CD4-positive, alpha-beta T cell treated with Interleukin-15 for 1 hour (primary cell): ENCODE measurements at regions not wholly inside any gene's neighbourhood (a gene's known extent, or its start where the extent isn't known, plus 50 kb on each side); places are given as distances from the start of the nearest gene placed in this dataset.

ENCODE experiments used
- DNase-seq: peaks from one replicate; pipeline ENCODE4 v3.0.0-alpha.2; 2020

- no peak for DNase-seq
Measured at GRCh38 chr3:31358473-31359070, 174.2 kb upstream of the STT3B start.

DNA sequence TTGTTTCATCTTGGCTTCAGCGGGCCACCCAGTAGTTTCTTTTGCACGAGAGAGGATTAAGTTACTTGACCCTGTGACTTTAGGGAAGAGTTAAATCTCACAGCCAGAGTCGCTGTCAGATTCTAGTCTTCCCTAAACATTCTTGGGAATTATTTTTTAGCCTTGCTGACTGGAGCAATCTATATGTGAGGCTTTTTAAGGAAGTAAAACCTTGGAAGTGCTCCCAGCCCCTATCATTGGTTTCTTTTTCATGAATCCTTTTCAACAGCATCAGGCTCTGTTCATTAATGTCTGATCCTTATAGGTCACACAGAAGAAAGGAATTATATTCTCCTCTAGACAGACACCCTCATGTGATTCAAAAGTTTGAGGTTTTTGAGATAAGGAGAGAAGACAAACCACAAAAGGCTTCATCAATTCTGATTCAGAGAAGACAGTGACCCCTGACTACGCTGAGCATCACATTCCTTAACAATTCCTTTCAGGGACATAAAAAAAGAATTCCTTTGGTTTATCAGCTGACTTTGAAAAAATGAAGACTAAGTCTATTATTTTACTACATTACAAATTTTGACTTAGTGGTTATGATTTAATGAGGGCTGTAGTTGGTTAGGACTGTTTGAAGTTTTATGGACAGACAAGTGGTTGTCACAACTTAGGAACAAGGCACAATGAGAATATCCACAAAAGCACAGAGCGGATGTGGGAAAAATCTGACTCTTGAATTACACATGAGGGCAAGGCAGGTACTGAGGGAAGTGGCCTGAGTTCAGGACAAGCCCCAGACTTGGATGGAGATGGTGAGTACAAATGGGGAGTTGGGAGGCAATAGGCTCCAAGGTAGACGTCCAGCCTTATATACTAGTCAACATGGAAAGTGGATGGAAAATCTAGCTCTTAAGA, 171.1 kb upstream of the STT3B start:
- DNase-seq: no peak

DNA sequence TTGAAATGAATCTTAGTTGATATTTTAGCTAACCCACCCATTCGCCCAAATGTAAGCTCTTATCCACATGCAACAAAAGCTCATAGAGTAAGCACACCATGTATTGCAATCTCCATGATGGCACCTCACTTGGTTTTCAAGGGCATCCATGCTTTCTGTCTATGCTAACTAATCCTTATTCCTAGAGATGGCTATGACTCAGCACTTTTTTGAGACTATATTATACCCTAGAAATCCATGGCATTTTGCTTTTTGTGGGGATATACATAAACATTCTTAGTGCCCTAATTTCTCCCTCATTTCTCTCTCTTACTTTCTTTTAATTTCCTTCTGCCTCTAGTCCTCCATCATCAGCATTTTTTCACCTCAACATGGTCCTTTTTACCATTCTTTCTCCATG, 168.5 kb upstream of the STT3B start:
- DNase-seq: no peak

GRCh38 chr3:31364711-31365110, 168.0 kb upstream of the STT3B start:
- no peak for DNase-seq

DNA sequence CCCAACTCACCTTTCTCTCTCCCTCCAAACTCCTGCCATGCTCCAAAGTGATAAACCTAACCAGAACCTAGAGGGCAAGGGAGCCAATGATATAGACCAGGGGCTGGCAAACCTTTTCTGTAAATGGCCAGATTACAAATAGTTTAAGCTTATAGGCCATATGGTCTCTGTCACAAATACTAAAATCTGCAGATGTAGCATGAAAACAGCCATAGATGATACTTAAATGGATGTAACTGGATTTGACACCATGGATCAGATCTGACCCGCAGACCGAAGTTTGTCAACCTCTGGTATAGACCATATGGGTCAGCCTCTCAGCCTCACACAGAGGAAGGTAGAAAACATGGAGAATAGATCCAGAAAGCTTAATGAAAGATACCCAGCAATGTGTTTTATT, 165.2 kb upstream of the STT3B start:
- no peak for DNase-seq

DNA sequence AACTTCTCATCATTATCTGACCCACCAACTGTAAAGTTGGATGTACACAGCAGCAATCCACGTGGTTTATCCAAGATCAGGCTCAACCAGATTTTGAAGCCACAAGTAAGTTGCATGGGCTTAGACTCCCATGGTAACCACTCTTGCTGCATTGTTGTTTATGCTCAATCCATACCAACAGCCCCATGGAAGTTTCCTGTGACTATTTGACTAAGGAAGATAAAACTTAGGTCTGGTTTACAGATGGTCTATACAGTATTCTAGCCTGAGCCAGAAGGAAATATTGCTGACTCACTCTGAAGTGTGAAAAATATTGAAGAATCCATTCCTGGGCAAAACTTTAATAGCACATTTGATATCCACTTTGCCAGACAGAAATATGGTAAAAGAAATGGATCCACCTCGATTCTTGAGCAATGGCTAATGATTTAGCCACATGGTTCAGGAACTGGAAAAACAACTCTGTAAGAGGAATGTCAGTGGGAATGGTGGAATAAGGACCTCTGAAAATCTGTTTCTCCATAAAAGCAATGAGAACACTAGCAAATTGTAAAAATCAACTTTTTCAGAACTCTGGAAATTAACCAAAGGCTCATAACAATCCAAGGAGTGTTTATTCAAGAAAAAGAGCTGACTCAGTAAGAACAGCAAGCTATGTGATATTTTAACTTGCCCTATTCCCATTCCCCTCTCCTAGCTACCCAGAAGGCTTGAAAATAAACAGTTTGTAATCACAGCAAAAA, 162.9 kb upstream of the STT3B start:
- DNase-seq: no peak

DNA sequence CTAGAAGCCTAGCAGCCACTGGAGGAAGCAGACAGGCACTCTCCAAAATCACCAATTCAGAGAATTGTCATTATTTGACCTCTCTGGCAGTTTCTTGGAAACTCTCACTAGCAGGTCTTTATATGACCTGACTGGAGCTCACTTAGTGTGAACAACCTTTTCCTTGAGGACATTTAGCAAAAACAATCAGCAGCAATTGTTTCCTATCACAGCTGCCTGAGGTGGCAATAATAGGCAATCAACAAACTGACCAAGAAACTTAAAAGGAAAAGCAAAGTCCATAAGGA, 162.4 kb upstream of the STT3B start:
- no peak for DNase-seq

DNA sequence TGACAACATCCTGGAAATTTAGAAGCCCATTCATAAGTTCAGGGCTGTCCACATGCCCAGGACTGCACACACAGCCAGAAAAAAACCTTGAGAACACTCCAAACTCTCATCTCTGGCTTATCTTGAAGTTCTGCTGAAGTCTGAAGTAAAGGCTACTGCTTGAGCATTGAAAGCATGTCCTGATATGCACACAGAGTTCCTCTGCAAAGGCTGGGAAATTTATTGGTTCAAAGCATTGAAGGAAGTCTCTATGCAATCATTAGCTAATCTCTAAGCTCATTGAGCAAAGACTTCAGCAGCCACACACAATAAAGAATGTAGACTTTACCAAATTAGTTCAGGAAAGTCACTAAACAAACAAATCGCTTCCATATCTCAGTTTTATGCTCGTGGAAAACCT, 162.0 kb upstream of the STT3B start:
- DNase-seq: no peak

DNA sequence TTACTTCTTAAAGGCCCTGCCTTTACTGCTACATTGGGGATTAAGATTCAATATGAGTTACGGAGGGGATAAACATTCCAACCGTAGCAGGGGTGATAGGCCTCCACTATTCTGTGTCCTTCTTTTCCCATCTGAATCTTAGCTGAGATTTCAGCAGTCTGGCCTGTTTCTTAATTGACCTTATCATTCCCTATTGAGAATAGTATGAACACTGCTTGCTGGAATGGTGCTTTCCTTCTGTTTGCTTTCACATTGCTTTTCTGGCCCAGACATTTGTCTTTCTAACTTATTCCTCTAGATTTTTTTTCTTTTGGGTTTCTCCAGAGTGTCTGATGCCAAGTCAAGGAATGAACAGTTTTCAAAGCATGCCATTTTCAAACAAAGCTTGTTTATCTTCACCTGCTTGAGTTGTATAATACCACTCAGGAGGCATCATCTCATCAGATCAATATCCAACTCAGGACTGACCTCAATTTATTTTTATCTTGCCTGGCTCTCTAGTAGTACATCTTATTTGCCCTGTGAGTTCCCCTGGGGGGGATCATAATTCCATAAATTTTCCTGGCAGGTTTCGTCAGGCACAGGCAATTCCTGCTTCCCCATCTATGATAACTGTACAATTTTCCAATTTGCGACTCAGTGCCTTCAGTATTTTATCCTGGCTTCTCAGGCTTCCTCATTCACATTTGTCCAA, 161.1 kb upstream of the STT3B start:
- DNase-seq: no peak

- no peak for DNase-seq
Measured at GRCh38 chr3:31373681-31374080, 159.0 kb upstream of the STT3B start.

DNA sequence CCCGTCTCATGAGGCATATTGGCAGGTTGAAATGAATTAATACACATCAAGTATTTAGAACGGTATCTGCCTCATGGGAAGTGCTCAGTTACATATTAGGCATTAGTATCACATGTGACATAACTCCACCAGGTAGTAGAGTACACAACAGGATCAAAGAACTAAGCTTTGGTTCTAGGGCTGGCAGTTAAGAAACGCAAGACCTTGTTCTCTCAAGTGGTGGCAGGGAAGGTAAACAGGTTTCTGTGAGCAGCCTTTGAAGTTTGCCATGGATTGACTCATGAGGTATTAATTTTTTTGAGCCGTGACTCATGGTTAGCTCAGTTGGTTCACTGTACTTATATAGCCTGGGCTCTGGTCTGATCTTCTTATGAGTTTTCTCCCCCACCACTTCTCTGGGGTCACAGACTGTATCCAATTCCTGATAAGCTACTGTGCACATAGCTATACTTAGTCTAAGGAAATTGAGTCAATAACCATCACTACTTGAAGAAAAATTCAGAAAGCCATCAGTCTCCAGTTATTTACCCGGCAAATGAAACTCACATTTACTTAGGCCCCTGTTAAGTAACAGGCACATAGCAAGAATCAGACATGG, 155.6 kb upstream of the STT3B start:
- DNase-seq: no peak

- DNase-seq: no peak
Measured at GRCh38 chr3:31378231-31378630, 154.5 kb upstream of the STT3B start.

- DNase-seq: no peak
Measured at GRCh38 chr3:31379598-31379997, 153.1 kb upstream of the STT3B start.

DNA sequence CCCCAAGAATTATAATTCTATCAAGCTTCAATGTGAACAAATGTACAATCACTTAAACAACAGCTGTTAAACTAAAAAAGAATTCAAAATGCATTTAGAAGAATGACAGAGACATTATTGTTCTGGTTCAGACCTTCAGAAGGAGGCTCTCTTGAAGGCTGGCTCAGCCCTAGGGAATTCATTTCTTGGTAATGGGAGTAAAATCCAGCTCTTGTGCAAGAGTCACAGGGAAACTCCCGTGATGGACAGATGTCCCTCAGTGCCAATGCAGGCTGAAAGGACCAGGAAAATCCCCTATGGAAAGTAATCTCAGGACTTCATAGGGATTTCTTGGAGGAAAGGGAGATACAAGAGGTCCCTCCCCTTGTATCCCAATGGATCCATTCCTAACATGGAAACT, 149.9 kb upstream of the STT3B start:
- no peak for DNase-seq

DNA sequence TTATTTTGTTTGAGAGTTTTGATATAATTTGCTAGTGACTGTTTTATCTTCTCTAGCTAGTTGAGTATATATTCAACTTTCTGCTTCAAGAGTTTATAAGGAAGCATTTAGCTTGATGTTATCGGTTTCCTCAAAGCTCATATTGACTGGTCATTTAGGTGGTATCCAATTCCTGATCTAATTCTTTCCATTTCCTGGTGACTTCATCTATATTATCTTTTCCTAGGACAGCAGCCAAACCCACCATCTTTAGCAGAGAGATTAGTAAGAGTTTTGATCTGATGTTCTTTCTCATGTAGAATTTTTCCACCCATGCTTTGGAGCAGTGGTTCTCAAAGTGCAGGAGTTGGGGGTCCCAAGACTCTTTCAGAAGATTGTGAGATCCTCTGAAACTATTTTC, 148.6 kb upstream of the STT3B start:
- no peak for DNase-seq

GRCh38 chr3:31389939-31390338, 142.8 kb upstream of the STT3B start:
- DNase-seq: no peak

DNA sequence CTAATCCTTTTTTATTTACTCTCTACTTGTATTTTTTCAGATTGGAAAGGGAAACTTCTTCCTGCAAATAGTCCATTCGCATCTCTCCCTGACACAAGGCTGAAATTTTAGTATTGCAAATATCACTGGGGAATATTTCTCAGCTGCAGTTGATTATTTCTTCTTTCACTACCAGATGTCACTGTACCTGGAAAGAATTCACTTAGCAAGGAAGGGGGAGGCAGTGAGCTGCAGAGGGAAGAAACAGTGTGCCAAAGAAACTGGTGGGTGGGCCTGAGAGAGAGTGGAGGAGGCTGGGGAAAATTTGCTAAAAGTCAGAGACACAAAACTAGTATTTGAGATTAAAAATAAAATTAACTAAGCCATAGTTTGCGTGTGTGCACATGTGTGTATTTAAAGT, 142.3 kb upstream of the STT3B start:
- no peak for DNase-seq

- no peak for DNase-seq
Measured at GRCh38 chr3:31391150-31391549, 141.6 kb upstream of the STT3B start.

DNA sequence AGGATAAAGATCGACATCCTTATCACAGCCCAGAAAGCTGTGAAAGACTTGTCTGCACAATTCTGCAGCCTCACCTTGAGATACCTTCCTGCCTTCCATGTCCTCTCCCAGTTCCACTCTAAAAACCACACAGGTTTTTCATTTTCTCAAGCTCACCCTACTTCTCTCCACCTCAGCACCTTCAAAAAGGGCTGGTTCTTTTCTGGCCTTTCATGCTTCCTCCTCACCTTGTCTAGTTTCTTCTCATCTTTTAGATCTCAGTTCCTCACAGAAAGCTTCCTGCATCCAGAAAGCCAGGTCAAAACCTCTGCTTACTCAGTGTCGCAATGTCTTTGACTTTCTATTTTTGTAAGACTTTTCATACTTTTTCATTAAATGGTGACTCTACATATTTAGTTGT, 140.2 kb upstream of the STT3B start:
- DNase-seq: no peak

DNA sequence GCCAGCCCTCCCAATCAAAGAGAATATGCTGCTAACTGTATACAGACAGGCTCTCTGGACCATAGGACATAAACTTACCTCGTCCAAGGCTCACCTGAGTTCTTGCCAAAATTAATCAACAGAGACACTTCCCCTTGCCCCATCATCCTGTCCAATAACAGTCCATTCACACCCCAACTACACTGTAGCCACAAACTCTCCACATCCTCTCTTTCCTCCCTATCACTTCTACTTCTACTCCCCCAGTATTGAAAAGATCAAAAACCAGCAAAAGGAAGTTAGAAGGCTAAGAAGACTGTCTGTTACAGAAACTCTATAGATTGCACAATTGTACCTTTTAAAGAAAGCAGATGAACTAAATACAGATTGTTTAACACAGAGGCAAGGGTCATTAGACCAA, 133.5 kb upstream of the STT3B start:
- no peak for DNase-seq

GRCh38 chr3:31402117-31402516, 130.6 kb upstream of the STT3B start:
- DNase-seq: no peak

DNA sequence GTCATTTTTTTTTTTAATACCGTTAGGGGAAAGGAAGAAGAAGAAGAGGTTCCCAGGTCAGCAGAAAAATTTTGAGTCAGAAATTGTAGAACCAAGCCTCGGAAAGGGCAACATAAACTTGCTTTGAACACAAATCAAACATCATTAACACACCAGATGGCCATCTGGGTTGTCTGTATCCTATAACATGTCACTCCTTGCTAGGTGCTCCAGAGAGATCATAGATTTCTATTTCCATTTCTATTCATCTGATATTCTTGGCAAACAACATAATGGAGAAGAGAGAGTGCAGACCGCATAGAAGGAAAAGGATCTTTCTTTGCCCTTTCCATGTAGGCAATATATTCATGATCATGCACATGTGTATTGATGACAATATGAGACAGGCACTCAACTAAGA, 129.5 kb upstream of the STT3B start:
- DNase-seq: no peak

DNA sequence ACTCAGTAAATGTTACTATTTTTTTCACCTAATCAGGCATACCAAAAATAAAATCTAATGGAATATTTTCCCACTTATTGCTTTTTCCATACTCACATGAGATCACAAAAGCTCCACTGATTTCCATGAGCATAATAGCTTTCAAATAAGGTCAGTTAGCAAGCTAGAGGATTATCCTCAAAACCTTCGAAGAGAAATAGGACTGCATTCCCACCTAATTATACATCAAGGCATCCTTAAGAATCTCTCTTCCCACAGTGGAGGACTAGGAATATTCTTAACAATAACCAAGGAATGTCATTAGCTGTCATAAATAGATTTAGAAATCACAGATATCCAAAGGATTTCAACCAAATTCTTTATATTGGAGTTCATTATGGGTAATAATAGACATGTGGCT, 127.9 kb upstream of the STT3B start:
- DNase-seq: no peak
